Pancreas (tissue), 10 donors: ENCODE measurements at regions not wholly inside any gene's neighbourhood (a gene's known extent, or its start where the extent isn't known, plus 50 kb on each side); places are given as distances from the start of the nearest gene placed in this dataset.

ENCODE experiments used
- ATAC-seq, 4 donors: fragments of 200-7000 bp; cut with Tn5 transposase; one replicate each; pipeline versions ENCODE4 v1.8.0 to v1.9.1; 2020; ENCODE audit warnings: mild to moderate bottlenecking in 4 of 4, moderate library complexity in 4 of 4
- DNase-seq, 6 donors: peaks; one replicate each; pipeline ENCODE4 v3.0.0-alpha.2; 2020
- FAIRE-seq: peaks from 2 replicates; lab custom pipeline; 2012; peaks lifted over from hg19 to GRCh38; lab: Jason Lieb, UNC
- H3K27ac ChIP-seq, 4 donors: fragments of 200-600 bp; sonication (generic); 1 replicate in 3 of 4; 2 replicates in 1 of 4; pipeline versions ENCODE4 v1.5.0 to v1.8.0; 2020
- H3K27me3 ChIP-seq, 4 donors: fragments of 200-600 bp; one replicate each; pipeline ENCODE4 v1.8.0; 2021
- H3K36me3 ChIP-seq, 3 donors: fragments of 200-600 bp; sonication (generic) in 1 of 3; one replicate each; pipeline versions ENCODE4 v1.5.0 to v1.8.0; 2020 to 2021
- H3K4me1 ChIP-seq, 3 donors: fragments of 200-600 bp; one replicate each; pipeline ENCODE4 v1.8.0; 2021
- H3K4me3 ChIP-seq, 4 donors: fragments of 200-600 bp; sonication (generic) in 2 of 4; one replicate each; pipeline versions ENCODE4 v1.5.0 to v1.8.0; 2020 to 2021
- H3K9me3 ChIP-seq, 4 donors: fragments of 200-600 bp; one replicate each; pipeline ENCODE4 v1.8.0; 2021
- CTCF ChIP-seq, 4 donors: fragments of 200-600 bp; sonication (generic) in 3 of 4; IDR thresholded peaks; one replicate each; pipeline versions ENCODE4 v1.5.0 to v1.8.0; 2021; ENCODE audit warnings: antibody characterized with exemption in 4 of 4
- WGBS, 2 donors: extraction: QIAGEN DNeasy Blood & Tissue Kit; methylation state at CpG; one replicate each; pipeline ENCODE4 v1.1.7; 2013; 5-methylcytosine and 5-hydroxymethylcytosine counted together
- intact Hi-C, 3 donors: fragments of 100-400 bp; cut with DNase I; formaldehyde crosslinking; loops; one replicate each; pipeline versions ENCODE4 v1.11.1 to v1.14.2; 2022
- donor health status: healthy with polysubstance abuse.
- donor health status: DM: no; HTN: no; CAD: no; lungs with moderate emphysema.
- donor health status: DM: no; HTN: no; CAD: no.
- donor health status: control.
- donor health status: control.
- donor health status: Bipolar disorder and iron deficiency.
- donor health status: DM: yes; HTN: yes; CAD: no.
- donor health status: DM: no; HTN: no; CAD: no.
- donor health status: DM: no; HTN: no; CAD: no.
- donor health status: DM: yes; HTN: yes; CAD: no.

- H3K4me1 ChIP-seq = peaks cover 0 to 9% (median 7%) of the 10 kb centered on the region in 3 donors
- intact Hi-C loops = no loop called here
- no peak overlapping the region for H3K4me3 ChIP-seq
- H3K9me3 ChIP-seq = no peaks in the 10 kb centered on the region
- no peaks in the 10 kb centered on the region for H3K36me3 ChIP-seq
- no peaks in the 10 kb centered on the region for H3K27me3 ChIP-seq
- WGBS, 2 donors = 88 to 95% methylated on average over 3 of the region's 3 CpGs
- no peak for TF ChIP-seq CTCF (IDR thresholded peaks at IDR 0.05)
- no peak for ATAC-seq
- DNase-seq = no peak
- H3K27ac ChIP-seq = no peak overlapping the region
- FAIRE-seq = no peak
Measured at GRCh38 chr2:200188876-200189275, 117.6 kb upstream of the SPATS2L start.

GRCh38 chr2:200189964-200190363, 116.5 kb upstream of the SPATS2L start:
- ATAC-seq (no peak), DNase-seq (no peak), FAIRE-seq (no peak)
- Histone ChIP-seq H3K9me3 (no peaks in the 10 kb centered on the region), H3K4me1 (peaks cover 0 to 9% (median 3%) of the 10 kb centered on the region in 3 donors), H3K36me3 (no peaks in the 10 kb centered on the region), H3K4me3 (no peak overlapping the region), H3K27ac (no peak overlapping the region), H3K27me3 (no peaks in the 10 kb centered on the region)
- WGBS, 2 donors = 61 to 68% methylated on average over 2 of the region's 2 CpGs
- intact Hi-C loops = no loop called here
- no peak for TF ChIP-seq CTCF (IDR thresholded peaks at IDR 0.05)

GRCh38 chr2:200193331-200193730, 113.2 kb upstream of the SPATS2L start:
- no peak overlapping the region for H3K27ac ChIP-seq
- DNase-seq (no peak), FAIRE-seq (no peak), ATAC-seq (no peak)
- H3K4me1 ChIP-seq = no peaks in the 10 kb centered on the region
- no peak overlapping the region for H3K4me3 ChIP-seq
- no peak for TF ChIP-seq CTCF (IDR thresholded peaks at IDR 0.05)
- intact Hi-C loops = no loop called here
- H3K27me3 ChIP-seq = no peaks in the 10 kb centered on the region
- H3K36me3 ChIP-seq = no peaks in the 10 kb centered on the region
- H3K9me3 ChIP-seq = no peaks in the 10 kb centered on the region
- WGBS, 2 donors = 80 to 85% methylated on average over 3 of the region's 3 CpGs

GRCh38 chr2:200193791-200194190, 112.7 kb upstream of the SPATS2L start:
- no peak overlapping the region for H3K4me3 ChIP-seq
- no peak overlapping the region for H3K27ac ChIP-seq
- ATAC-seq = no peak
- TF ChIP-seq CTCF (IDR thresholded peaks at IDR 0.05) = no peak
- 81 to 82% methylated on average over 5 of the region's 5 CpGs for WGBS, 2 donors
- FAIRE-seq = no peak
- H3K9me3 ChIP-seq = no peaks in the 10 kb centered on the region
- H3K36me3 ChIP-seq = no peaks in the 10 kb centered on the region
- H3K4me1 ChIP-seq = no peaks in the 10 kb centered on the region
- DNase-seq = no peak
- intact Hi-C loops = no loop called here
- no peaks in the 10 kb centered on the region for H3K27me3 ChIP-seq

- Histone ChIP-seq H3K27me3 (no peaks in the 10 kb centered on the region), H3K27ac (no peak overlapping the region), H3K4me1 (no peaks in the 10 kb centered on the region), H3K4me3 (no peak overlapping the region), H3K36me3 (no peaks in the 10 kb centered on the region), H3K9me3 (no peaks in the 10 kb centered on the region)
- 75% methylated on average over 4 of the region's 4 CpGs for WGBS, 2 donors
- intact Hi-C loops = no loop called here
- no peak for DNase-seq
- no peak for FAIRE-seq
- no peak for TF ChIP-seq CTCF (IDR thresholded peaks at IDR 0.05)
- no peak for ATAC-seq
Measured at GRCh38 chr2:200194746-200195145, 111.7 kb upstream of the SPATS2L start.
